Adrenal gland (tissue), 9 donors: ENCODE measurements at regions not wholly inside any gene's neighbourhood (a gene's known extent, or its start where the extent isn't known, plus 50 kb on each side); places are given as distances from the start of the nearest gene placed in this dataset.

Experiments used
- DNase-seq, 7 donors: peaks; one replicate each; pipeline ENCODE4 v3.0.0-alpha.2; 2019 to 2020
- H3K27ac ChIP-seq, 5 donors: fragments of 200-600 bp; sonication (generic) in 4 of 5; 1 replicate in 3 of 5; 2 replicates in 2 of 5; pipeline versions ENCODE4 v1.5.1 to v1.8.0; 2016 to 2020; ENCODE audit warnings: mild to moderate bottlenecking in 1 of 5
- H3K27me3 ChIP-seq: fragments of 200-600 bp; 2 replicates; pipeline ENCODE4 v1.8.0; 2021
- H3K36me3 ChIP-seq, 2 donors: fragments of 200-600 bp; replicated peaks in 1 of 2; 1 replicate in 1 of 2; 2 replicates in 1 of 2; pipeline versions ENCODE4 v1.5.1 to v1.8.0; 2018 to 2022
- H3K4me1 ChIP-seq, 2 donors: fragments of 200-600 bp; replicated peaks in 1 of 2; 1 replicate in 1 of 2; 2 replicates in 1 of 2; pipeline versions ENCODE4 v1.5.1 to v1.8.0; 2018 to 2021
- H3K4me3 ChIP-seq, 4 donors: fragments of 200-600 bp; sonication (generic) in 3 of 4; one replicate each; pipeline ENCODE4 v1.5.1; 2016 to 2018
- H3K9me3 ChIP-seq, 3 donors: fragments of 200-600 bp; sonication (generic) in 1 of 3; replicated peaks in 1 of 3; 1 replicate in 2 of 3; 2 replicates in 1 of 3; pipeline versions ENCODE4 v1.5.1 to v1.8.0; 2016 to 2021
- POLR2A ChIP-seq, 2 donors: fragments of 450-650 bp; IDR thresholded peaks; one replicate each; pipeline ENCODE4 v1.6.1; 2017; ENCODE audit warnings: antibody characterized with exemption in 2 of 2, mild to moderate bottlenecking in 2 of 2, moderate library complexity in 1 of 2
- WGBS, 4 donors: extraction: QIAGEN DNeasy Blood & Tissue Kit in 2 of 4; methylation state at CpG; one replicate each; pipeline versions ENCODE4 v1.1.5 to v1.1.7; 2013 to 2017; 5-methylcytosine and 5-hydroxymethylcytosine counted together
- intact Hi-C, 2 donors: fragments of 100-400 bp; cut with DNase I; formaldehyde crosslinking; loops; one replicate each; pipeline versions ENCODE4 v1.14.1 to v1.15.0; 2022 to 2023
- TF ChIP-seq, protein P1 (sequence below), 6 experiments: fragments of 450-650 bp in 4 of 6; fragments of 200-600 bp in 2 of 6; sonication (generic) in 1 of 6; IDR thresholded peaks; 1 replicate in 5 of 6; 2 replicates in 1 of 6; pipeline versions ENCODE4 v1.5.1 to v1.8.0; 2016 to 2021; ENCODE audit warnings: antibody characterized with exemption in 6 of 6, mild to moderate bottlenecking in 2 of 6, moderate library complexity in 1 of 6
- donor health status: healthy with polysubstance abuse.
- donor health status: Bipolar disorder and iron deficiency.
- donor health status: DM: yes; HTN: yes; CAD: no.
- donor health status: DM: no; HTN: no; CAD: no.
- donor health status: DM: no; HTN: no; CAD: no.

DNA sequence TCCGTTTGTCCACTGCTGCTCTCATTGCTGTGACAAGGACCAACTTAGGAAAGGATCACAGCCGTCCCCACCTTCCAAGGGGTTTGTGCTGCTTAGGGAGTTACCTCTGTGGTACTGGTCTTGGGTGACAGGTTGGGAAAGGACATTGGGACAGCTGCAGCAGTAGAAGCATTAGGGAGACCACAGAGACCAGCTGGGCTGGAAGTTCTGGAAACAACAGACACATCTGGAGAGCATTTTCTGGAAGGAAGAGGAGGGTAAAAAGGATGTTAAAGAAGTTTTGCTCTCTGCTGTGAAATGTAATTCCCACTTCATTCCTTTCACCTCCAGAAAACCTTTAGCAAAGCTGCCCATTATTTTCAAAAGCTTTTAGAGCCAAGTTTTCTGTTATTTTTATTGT lies 304.2 kb downstream of the LRFN2 start:
- TF ChIP-seq, protein P1, sequence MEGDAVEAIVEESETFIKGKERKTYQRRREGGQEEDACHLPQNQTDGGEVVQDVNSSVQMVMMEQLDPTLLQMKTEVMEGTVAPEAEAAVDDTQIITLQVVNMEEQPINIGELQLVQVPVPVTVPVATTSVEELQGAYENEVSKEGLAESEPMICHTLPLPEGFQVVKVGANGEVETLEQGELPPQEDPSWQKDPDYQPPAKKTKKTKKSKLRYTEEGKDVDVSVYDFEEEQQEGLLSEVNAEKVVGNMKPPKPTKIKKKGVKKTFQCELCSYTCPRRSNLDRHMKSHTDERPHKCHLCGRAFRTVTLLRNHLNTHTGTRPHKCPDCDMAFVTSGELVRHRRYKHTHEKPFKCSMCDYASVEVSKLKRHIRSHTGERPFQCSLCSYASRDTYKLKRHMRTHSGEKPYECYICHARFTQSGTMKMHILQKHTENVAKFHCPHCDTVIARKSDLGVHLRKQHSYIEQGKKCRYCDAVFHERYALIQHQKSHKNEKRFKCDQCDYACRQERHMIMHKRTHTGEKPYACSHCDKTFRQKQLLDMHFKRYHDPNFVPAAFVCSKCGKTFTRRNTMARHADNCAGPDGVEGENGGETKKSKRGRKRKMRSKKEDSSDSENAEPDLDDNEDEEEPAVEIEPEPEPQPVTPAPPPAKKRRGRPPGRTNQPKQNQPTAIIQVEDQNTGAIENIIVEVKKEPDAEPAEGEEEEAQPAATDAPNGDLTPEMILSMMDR (IDR thresholded peaks at IDR 0.05): no peak
- TF ChIP-seq POLR2A (IDR thresholded peaks at IDR 0.05): no peak
- intact Hi-C loops: no loop called here
- H3K4me1 ChIP-seq: no peaks in the 10 kb centered on the region

DNA sequence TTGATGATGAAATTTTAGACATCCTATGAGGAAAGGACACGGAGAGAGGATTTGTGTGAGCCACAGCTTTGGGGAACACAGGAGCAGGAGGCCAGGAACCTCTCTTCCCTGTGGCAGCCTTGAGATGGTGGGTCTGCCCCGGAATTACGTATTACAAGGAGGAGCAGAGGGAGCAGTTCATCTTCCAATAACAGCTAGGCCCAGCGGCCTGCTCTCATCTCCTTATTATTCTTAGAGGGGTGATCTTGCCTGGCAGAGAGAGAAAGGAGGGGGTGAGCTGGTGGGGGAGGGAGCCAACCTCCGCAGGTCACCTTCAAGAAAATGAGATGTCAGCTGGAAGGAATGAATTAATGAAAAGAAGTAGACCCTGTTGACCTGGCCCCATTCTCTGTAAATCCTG lies 305.8 kb downstream of the LRFN2 start:
- Histone ChIP-seq H3K9me3 (no peaks in the 10 kb centered on the region), H3K36me3 (no peaks in the 10 kb centered on the region), H3K4me1 (no peaks in the 10 kb centered on the region), H3K27me3 (peaks cover 5% of the 10 kb centered on the region), H3K4me3 (no peak overlapping the region), H3K27ac (no peak overlapping the region)
- no peak for DNase-seq
- intact Hi-C loops: no loop called here
- TF ChIP-seq, protein P1 (IDR thresholded peaks at IDR 0.05): no peak
- TF ChIP-seq POLR2A (IDR thresholded peaks at IDR 0.05): no peak
- WGBS, 4 donors: 71 to 86% (median 80%) methylated on average over 5 of the region's 5 CpGs

More for the DNA sequence above, 304.2 kb downstream of the LRFN2 start:
- 57 to 70% (median 60%) methylated on average over 2 of the region's 2 CpGs for WGBS, 4 donors
- no peaks in the 10 kb centered on the region for H3K36me3 ChIP-seq
- no peak overlapping the region for H3K27ac ChIP-seq
- DNase-seq: no peak
- H3K9me3 ChIP-seq: no peaks in the 10 kb centered on the region
- H3K27me3 ChIP-seq: peaks cover 5% of the 10 kb centered on the region
- no peak overlapping the region for H3K4me3 ChIP-seq

GRCh38 chr6:40280231-40280630 lies 306.9 kb downstream of the LRFN2 start:
- H3K4me3 ChIP-seq: no peak overlapping the region
- no peaks in the 10 kb centered on the region for H3K36me3 ChIP-seq
- TF ChIP-seq POLR2A (IDR thresholded peaks at IDR 0.05): no peak
- TF ChIP-seq, protein P1 (IDR thresholded peaks at IDR 0.05): no peak
- H3K27ac ChIP-seq: no peak overlapping the region
- H3K9me3 ChIP-seq: no peaks in the 10 kb centered on the region
- peaks cover 5% of the 10 kb centered on the region for H3K27me3 ChIP-seq
- DNase-seq: no peak
- 70 to 79% (median 73%) methylated on average over 3 of the region's 3 CpGs for WGBS, 4 donors
- H3K4me1 ChIP-seq: no peaks in the 10 kb centered on the region
- intact Hi-C loops: no loop called here

- TF ChIP-seq POLR2A (IDR thresholded peaks at IDR 0.05): no peak
- TF ChIP-seq, protein P1 (IDR thresholded peaks at IDR 0.05): no peak
- DNase-seq: no peak
- Histone ChIP-seq H3K4me1 (no peaks in the 10 kb centered on the region), H3K9me3 (no peaks in the 10 kb centered on the region), H3K27ac (no peak overlapping the region), H3K27me3 (no peaks in the 10 kb centered on the region), H3K4me3 (no peak overlapping the region), H3K36me3 (no peaks in the 10 kb centered on the region)
- intact Hi-C loops: no loop called here
- WGBS, 4 donors: 87 to 91% (median 88%) methylated on average over 15 of the region's 15 CpGs
Observed at GRCh38 chr6:40276141-40276540, 311.0 kb downstream of the LRFN2 start.
